GM12878 (cell line): ENCODE measurements at regions not wholly inside any gene's neighbourhood (a gene's known extent, or its start where the extent isn't known, plus 50 kb on each side); places are given as distances from the start of the nearest gene placed in this dataset.

Source experiments
- ATAC-seq: fragments of 200-7000 bp; cut with Tn5 transposase; 3 replicates; pipeline ENCODE4 v1.9.1; 2020; ENCODE audit warnings: mild to moderate bottlenecking, moderate library complexity
- BruUV-seq: library from RNA; stranded (reverse); fragments of 400-500 nt; replicated peaks from 2 replicates; lab custom pipeline; 2021; lab: Mats Ljungman, UMichigan
- CTCF ChIA-PET: fragments of 300-600 bp; sonication (Branson Sonifier 250); formaldehyde crosslinking; extraction: SDS; loops from one replicate; lab custom pipeline; 2021; ENCODE audit warnings: inconsistent platforms; lab: Yijun Ruan, JAX
- POLR2A ChIA-PET: fragments of 350-600 bp; formaldehyde crosslinking; extraction: SDS; loops from one replicate; lab custom pipeline; 2021; ENCODE audit warnings: inconsistent platforms; lab: Charles Lee
- RAD21 ChIA-PET: fragments of 300-600 bp; sonication (Branson Sonifier 250); formaldehyde crosslinking; loops from one replicate; lab custom pipeline; 2023; ENCODE audit warnings: antibody characterized with exemption; ENCODE audit not compliant: unreplicated experiment; lab: Charles Lee
- SMC1A ChIA-PET: fragments of 300-600 bp; sonication (Branson Sonifier 250); formaldehyde crosslinking; loops from one replicate; lab custom pipeline; 2023; ENCODE audit not compliant: unreplicated experiment, uncharacterized antibody; lab: Charles Lee
- DNase-seq: peaks from one replicate; pipeline ENCODE4 v3.0.0-alpha.2; 2011; ENCODE audit warnings: low read depth, low spot score
- FAIRE-seq: peaks from 3 replicates; lab custom pipeline; 2011; peaks lifted over from hg19 to GRCh38; lab: Jason Lieb, UNC
- H2AFZ ChIP-seq: 2 replicates; pipeline ENCODE4 v1.6.0; 2011; ENCODE audit warnings: low read depth, low read length, control low read depth; ENCODE audit not compliant: control insufficient read depth
- H3K27ac ChIP-seq: 2 replicates; pipeline ENCODE4 v1.5.1; 2011; ENCODE audit warnings: control low read depth; ENCODE audit not compliant: control insufficient read depth, insufficient read depth
- H3K27me3 ChIP-seq, 2 experiments: replicated peaks in 1 of 2; 2 replicates each; pipeline versions ENCODE4 v1.6.0 to v1.6.1; 2011; ENCODE audit warnings: low read length in 1 of 2; ENCODE audit not compliant: control insufficient read depth in 2 of 2, insufficient read depth in 2 of 2
- H3K36me3 ChIP-seq, 2 experiments: 2 replicates each; pipeline ENCODE4 v1.5.1; 2011; ENCODE audit warnings: low read length in 1 of 2; ENCODE audit not compliant: control insufficient read depth in 2 of 2, insufficient read depth in 2 of 2
- H3K4me1 ChIP-seq: 2 replicates; pipeline ENCODE4 v1.6.1; 2011; ENCODE audit warnings: mild to moderate bottlenecking, low read length, moderate library complexity, mixed read lengths; ENCODE audit not compliant: control insufficient read depth, insufficient read depth
- H3K4me2 ChIP-seq: 2 replicates; pipeline ENCODE4 v1.6.0; 2011; ENCODE audit warnings: control low read depth; ENCODE audit not compliant: control insufficient read depth, insufficient read depth
- H3K4me3 ChIP-seq: fragments of 200-600 bp; sonication (generic); 2 replicates; pipeline ENCODE4 v1.5.1; 2016
- H3K79me2 ChIP-seq: 2 replicates; pipeline ENCODE4 v1.6.0; 2011; ENCODE audit warnings: low read length; ENCODE audit not compliant: control insufficient read depth, insufficient read depth
- H3K9ac ChIP-seq: 2 replicates; pipeline ENCODE4 v1.8.0; 2011; ENCODE audit warnings: low read length, control low read depth, mixed read lengths; ENCODE audit not compliant: control insufficient read depth, insufficient read depth
- H3K9me3 ChIP-seq: replicated peaks from 3 replicates; pipeline ENCODE4 v1.5.1; 2011; ENCODE audit warnings: mild to moderate bottlenecking, low read length; ENCODE audit not compliant: control insufficient read depth, insufficient read depth
- H4K20me1 ChIP-seq: 2 replicates; pipeline ENCODE4 v1.6.0; 2011; ENCODE audit not compliant: control insufficient read depth, insufficient read depth
- BACH1 ChIP-seq: fragments of 450-650 bp; IDR thresholded peaks from 2 replicates; pipeline ENCODE4 v1.6.1; 2017; ENCODE audit warnings: mild to moderate bottlenecking, borderline replicate concordance
- ETV6 ChIP-seq, 2 experiments: fragments of 450-650 bp in 1 of 2; IDR thresholded peaks in 1 of 2; conservative IDR thresholded peaks in 1 of 2; 2 replicates each; pipeline ENCODE4 v1.6.1; 2014; ENCODE audit warnings: antibody characterized with exemption in 1 of 2, borderline replicate concordance in 1 of 2, low read depth in 1 of 2, mild to moderate bottlenecking in 1 of 2, moderate library complexity in 1 of 2
- FOXK2 ChIP-seq: fragments of 450-650 bp; IDR thresholded peaks from 2 replicates; pipeline ENCODE4 v1.6.1; 2017; ENCODE audit warnings: mild to moderate bottlenecking, moderate library complexity
- FOXM1 ChIP-seq: IDR thresholded peaks from 2 replicates; pipeline ENCODE4 v1.6.1; 2012; ENCODE audit warnings: low read depth, mild to moderate bottlenecking, inconsistent platforms, low read length, moderate library complexity
- SIN3A ChIP-seq: IDR thresholded peaks from 2 replicates; pipeline ENCODE4 v1.6.1; 2012; ENCODE audit warnings: low read depth, low read length, improper control_type of control experiment
- SMC3 ChIP-seq: IDR thresholded peaks from 2 replicates; pipeline ENCODE4 v1.6.1; 2011; ENCODE audit warnings: low read length, improper control_type of control experiment, borderline replicate concordance
- SUZ12 ChIP-seq: fragments of 200-600 bp; sonication (generic); IDR thresholded peaks from one replicate; pipeline ENCODE4 v1.6.1; 2018; ENCODE audit warnings: antibody characterized with exemption, mild to moderate bottlenecking; ENCODE audit not compliant: unreplicated experiment
- ZBTB33 ChIP-seq: fragments of 450-650 bp; IDR thresholded peaks from 2 replicates; pipeline ENCODE4 v1.6.1; 2017; ENCODE audit warnings: mild to moderate bottlenecking
- WGBS: methylation state at CpG from one replicate; pipeline ENCODE4 v1.1.6; 2016; ENCODE audit warnings: low lambda C conversion rate; ENCODE audit not compliant: insufficient replicate concordance, insufficient coverage; ENCODE audit errors: missing lambda C conversion rate; 5-methylcytosine and 5-hydroxymethylcytosine counted together
- in situ Hi-C: fragments of 300-500 bp; cut with MboI; formaldehyde crosslinking; loops from 9 replicates; pipeline ENCODE4 v1.14.3; 2018; ENCODE audit warnings: mixed read lengths
- intact Hi-C: fragments of 100-400 bp; cut with micrococcal nuclease; formaldehyde crosslinking; loops from one replicate; pipeline ENCODE4 v1.14.2; 2022; ENCODE audit not compliant: unreplicated experiment
- TF ChIP-seq, protein P1 (sequence below): IDR thresholded peaks from 2 replicates; pipeline ENCODE4 v1.6.1; 2011; ENCODE audit warnings: borderline replicate concordance, low read depth, mild to moderate bottlenecking, moderate library complexity, low read length; ENCODE audit not compliant: insufficient read depth, poor library complexity, severe bottlenecking

DNA sequence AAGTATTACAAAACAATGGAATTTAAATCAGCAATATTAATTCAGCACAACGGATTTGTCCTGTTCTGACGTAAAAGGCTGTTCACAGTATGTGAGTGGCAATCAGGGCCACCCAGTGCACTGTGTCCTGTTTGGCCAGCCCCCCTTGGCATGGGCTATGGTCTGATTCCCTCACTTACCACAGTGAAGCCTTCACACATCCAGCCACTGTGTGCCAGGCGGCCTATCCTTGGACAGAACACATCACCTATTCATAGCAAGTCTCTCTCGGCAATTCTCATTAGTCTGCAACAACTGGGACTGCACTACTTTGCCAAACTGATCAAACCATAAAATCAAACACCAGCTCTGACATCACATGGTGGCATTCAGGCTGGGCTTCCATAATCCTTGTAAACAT is 221.5 kb upstream of the TSHZ3 start (continued):
- TF ChIP-seq ZBTB33 (no peak), FOXK2 (no peak), BACH1 (no peak), FOXM1 (no peak)
- TF ChIP-seq, protein P1, sequence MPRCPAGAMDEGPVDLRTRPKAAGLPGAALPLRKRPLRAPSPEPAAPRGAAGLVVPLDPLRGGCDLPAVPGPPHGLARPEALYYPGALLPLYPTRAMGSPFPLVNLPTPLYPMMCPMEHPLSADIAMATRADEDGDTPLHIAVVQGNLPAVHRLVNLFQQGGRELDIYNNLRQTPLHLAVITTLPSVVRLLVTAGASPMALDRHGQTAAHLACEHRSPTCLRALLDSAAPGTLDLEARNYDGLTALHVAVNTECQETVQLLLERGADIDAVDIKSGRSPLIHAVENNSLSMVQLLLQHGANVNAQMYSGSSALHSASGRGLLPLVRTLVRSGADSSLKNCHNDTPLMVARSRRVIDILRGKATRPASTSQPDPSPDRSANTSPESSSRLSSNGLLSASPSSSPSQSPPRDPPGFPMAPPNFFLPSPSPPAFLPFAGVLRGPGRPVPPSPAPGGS, result no peak

- no peaks in the 10 kb centered on the region for H4K20me1 ChIP-seq
- no peak for FAIRE-seq
- ChIA-PET POLR2A (no interaction called here), RAD21 (no interaction called here), SMC1A (no interaction called here), CTCF (no interaction called here)
- 45% methylated on average over 11 of the region's 11 CpGs for WGBS
- H3K9ac ChIP-seq, result no peak overlapping the region
- in situ Hi-C loops, result no loop called here
- H3K27ac ChIP-seq, result no peak overlapping the region
- no peak overlapping the region for H3K4me2 ChIP-seq
- no peaks in the 10 kb centered on the region for H3K79me2 ChIP-seq
- no TSS peak for BruUV-seq
- no peak for TF ChIP-seq ETV6 (conservative IDR thresholded peaks at IDR 0.05 in 1 of 2, IDR thresholded peaks at IDR 0.05 in 1 of 2; ENCODE audit: borderline replicate concordance in 1 of 2, low read depth in 1 of 2)
- TF ChIP-seq SUZ12, result no peak
- no peak for TF ChIP-seq SMC3
- no peak for TF ChIP-seq SIN3A
- no peak for DNase-seq
- no peaks in the 10 kb centered on the region for H3K4me1 ChIP-seq
- no peaks in the 10 kb centered on the region; the same call in 2 of the 3 replicates for H3K9me3 ChIP-seq
- no peak overlapping the region for H3K4me3 ChIP-seq
- no peak overlapping the region for H2AFZ ChIP-seq
- intact Hi-C loops, result no loop called here
- no peaks in the 10 kb centered on the region for H3K36me3 ChIP-seq
- no peaks in the 10 kb centered on the region for H3K27me3 ChIP-seq
- no peak for ATAC-seq
Measured at GRCh38 chr19:31572102-31572975, 223.1 kb upstream of the TSHZ3 start.
